H1 (cell line): ENCODE measurements at regions not wholly inside any gene's neighbourhood (a gene's known extent, or its start where the extent isn't known, plus 50 kb on each side); places are given as distances from the start of the nearest gene placed in this dataset.
A peak's percentile ranks its signal among the peaks of the same experiment; 100 is the strongest.

Experiments used
- POLR2A ChIP-seq, 2 experiments: IDR thresholded peaks; 1 replicate in 1 of 2; 2 replicates in 1 of 2; pipeline ENCODE4 v1.6.1; 2011; ENCODE audit warnings: low read depth in 2 of 2, low read length in 2 of 2, mild to moderate bottlenecking in 2 of 2; ENCODE audit errors: control extremely low read depth in 1 of 2
- SIX5 ChIP-seq: IDR thresholded peaks from 2 replicates; pipeline ENCODE4 v1.6.1; 2011; ENCODE audit warnings: mild to moderate bottlenecking, low read depth, low read length
- TF ChIP-seq, protein P1 (sequence below), 3 experiments: IDR thresholded peaks; 1 replicate in 2 of 3; 2 replicates in 1 of 3; pipeline versions ENCODE4 v1.5.1 to v1.6.1; 2011; ENCODE audit warnings: low read length in 3 of 3, mild to moderate bottlenecking in 3 of 3, inconsistent platforms in 2 of 3, low read depth in 1 of 3, moderate library complexity in 1 of 3; ENCODE audit not compliant: insufficient read depth in 1 of 3; ENCODE audit errors: control extremely low read depth in 1 of 3

- TF ChIP-seq, protein P1, sequence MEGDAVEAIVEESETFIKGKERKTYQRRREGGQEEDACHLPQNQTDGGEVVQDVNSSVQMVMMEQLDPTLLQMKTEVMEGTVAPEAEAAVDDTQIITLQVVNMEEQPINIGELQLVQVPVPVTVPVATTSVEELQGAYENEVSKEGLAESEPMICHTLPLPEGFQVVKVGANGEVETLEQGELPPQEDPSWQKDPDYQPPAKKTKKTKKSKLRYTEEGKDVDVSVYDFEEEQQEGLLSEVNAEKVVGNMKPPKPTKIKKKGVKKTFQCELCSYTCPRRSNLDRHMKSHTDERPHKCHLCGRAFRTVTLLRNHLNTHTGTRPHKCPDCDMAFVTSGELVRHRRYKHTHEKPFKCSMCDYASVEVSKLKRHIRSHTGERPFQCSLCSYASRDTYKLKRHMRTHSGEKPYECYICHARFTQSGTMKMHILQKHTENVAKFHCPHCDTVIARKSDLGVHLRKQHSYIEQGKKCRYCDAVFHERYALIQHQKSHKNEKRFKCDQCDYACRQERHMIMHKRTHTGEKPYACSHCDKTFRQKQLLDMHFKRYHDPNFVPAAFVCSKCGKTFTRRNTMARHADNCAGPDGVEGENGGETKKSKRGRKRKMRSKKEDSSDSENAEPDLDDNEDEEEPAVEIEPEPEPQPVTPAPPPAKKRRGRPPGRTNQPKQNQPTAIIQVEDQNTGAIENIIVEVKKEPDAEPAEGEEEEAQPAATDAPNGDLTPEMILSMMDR (IDR thresholded peaks at IDR 0.05; ENCODE audit: control extremely low read depth in 1 of 3, insufficient read depth in 1 of 3, low read depth in 1 of 3, low read length in 3 of 3) = peak in 2 of 3 experiments; percentile 5 to 24; a peak in 2 of 4 replicates
- TF ChIP-seq POLR2A (IDR thresholded peaks at IDR 0.05; ENCODE audit: control extremely low read depth in 1 of 2, low read depth in 2 of 2, low read length in 2 of 2) (no peak), SIX5 (no peak)
Measured at GRCh38 chr17:59451706-59452105, 113.7 kb upstream of the DHX40 start.
